ENCODE measurements at regions not wholly inside any gene's neighbourhood (a gene's known extent, or its start where the extent isn't known, plus 50 kb on each side); places are given as distances from the start of the nearest gene placed in this dataset.
A peak's percentile ranks its signal among the peaks of the same experiment; 100 is the strongest.

- no peak overlapping the region for H3K4me3 ChIP-seq
- H3K9me3 ChIP-seq (ENCODE audit: insufficient read depth, low read depth): peaks cover 6% of the 10 kb centered on the region; the same call in 1 of the 2 replicates
- no peaks in the 10 kb centered on the region for H3K4me1 ChIP-seq (replicated peaks; ENCODE audit: insufficient read depth)
- no peaks in the 10 kb centered on the region for H3K36me3 ChIP-seq (ENCODE audit: low read depth)
- H4K20me1 ChIP-seq (ENCODE audit: insufficient read depth): no peaks in the 10 kb centered on the region
- H2AFZ ChIP-seq: no peak overlapping the region
- no peak for DNase-seq
- H3K27me3 ChIP-seq (ENCODE audit: insufficient read depth, low read depth): no peaks in the 10 kb centered on the region
- POLR2A ChIA-PET (ENCODE audit: unreplicated experiment): no interaction called here
- no peaks in the 10 kb centered on the region for H3F3A ChIP-seq (ENCODE audit: insufficient read depth, low read depth)
- no peaks in the 10 kb centered on the region for H3K9me2 ChIP-seq (ENCODE audit: insufficient read depth)
- CTCF ChIA-PET: no interaction called here
- BruUV-seq (replicated peaks): no TSS peak
- no peaks in the 10 kb centered on the region for H3K79me2 ChIP-seq (ENCODE audit: low read depth)
- intact Hi-C loops (cut with micrococcal nuclease; ENCODE audit: unreplicated experiment): no loop called here
- H3K4me2 ChIP-seq: no peak overlapping the region
- H3K27ac ChIP-seq: no peak overlapping the region
- TF ChIP-seq EZH2 (IDR thresholded peaks at IDR 0.05; ENCODE audit: low read depth) (no peak), CTCF (conservative IDR thresholded peaks at IDR 0.05) (no peak)
Measured at GRCh38 chr3:188979669-188980310, 192.0 kb upstream of the TPRG1 start.

DNA sequence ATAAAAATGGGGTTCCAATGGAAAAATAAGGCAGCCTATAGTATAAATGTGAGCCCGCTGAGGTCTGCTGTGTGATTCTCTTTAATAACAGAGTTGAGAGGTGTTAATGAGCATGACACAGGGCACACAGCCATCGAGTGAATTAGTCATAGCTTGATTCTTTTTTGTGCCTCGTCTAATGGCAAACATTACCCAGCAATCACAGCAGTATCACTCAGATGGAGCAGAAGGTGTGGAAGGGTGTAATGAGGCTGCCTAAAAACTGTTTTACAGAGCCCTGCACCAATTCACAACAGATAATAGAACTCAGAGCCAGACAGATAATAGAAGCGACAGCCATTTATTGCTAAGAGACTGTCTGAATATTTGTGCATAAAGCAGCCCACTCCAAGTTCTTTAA, 178.6 kb upstream of the TPRG1 start:
- no peak overlapping the region for H3K27ac ChIP-seq
- no peaks in the 10 kb centered on the region for H3K27me3 ChIP-seq (ENCODE audit: insufficient read depth, low read depth)
- no peaks in the 10 kb centered on the region for H4K20me1 ChIP-seq (ENCODE audit: insufficient read depth)
- no TSS peak for BruUV-seq (replicated peaks)
- no peaks in the 10 kb centered on the region for H3F3A ChIP-seq (ENCODE audit: insufficient read depth, low read depth)
- 0 out of 2 replicates have a peak, but pooled peaks cover 6% of the 10 kb centered on the region for H3K9me2 ChIP-seq (ENCODE audit: insufficient read depth)
- no peaks in the 10 kb centered on the region for H3K4me1 ChIP-seq (replicated peaks; ENCODE audit: insufficient read depth)
- H2AFZ ChIP-seq: no peak overlapping the region
- ChIA-PET POLR2A (ENCODE audit: unreplicated experiment) (no interaction called here), CTCF (no interaction called here)
- no peak overlapping the region for H3K4me3 ChIP-seq
- H3K4me2 ChIP-seq: no peak overlapping the region
- no peaks in the 10 kb centered on the region; the same call in 1 of the 2 replicates for H3K9me3 ChIP-seq (ENCODE audit: insufficient read depth, low read depth)
- TF ChIP-seq EZH2 (IDR thresholded peaks at IDR 0.05; ENCODE audit: low read depth) (no peak), CTCF (conservative IDR thresholded peaks at IDR 0.05) (no peak)
- DNase-seq: no peak
- H3K36me3 ChIP-seq (ENCODE audit: low read depth): no peaks in the 10 kb centered on the region
- intact Hi-C loops (cut with micrococcal nuclease; ENCODE audit: unreplicated experiment): no loop called here
- no peaks in the 10 kb centered on the region for H3K79me2 ChIP-seq (ENCODE audit: low read depth)

GRCh38 chr3:189001559-189001958, 170.2 kb upstream of the TPRG1 start:
- Histone ChIP-seq H3K27ac (no peak overlapping the region), H3K4me3 (no peak overlapping the region), H3K9me3 (ENCODE audit: insufficient read depth, low read depth) (no peaks in the 10 kb centered on the region; the same call in 1 of the 2 replicates), H3K4me1 (replicated peaks; ENCODE audit: insufficient read depth) (no peaks in the 10 kb centered on the region), H4K20me1 (ENCODE audit: insufficient read depth) (no peaks in the 10 kb centered on the region), H3F3A (ENCODE audit: insufficient read depth, low read depth) (no peaks in the 10 kb centered on the region), H3K4me2 (no peak overlapping the region), H3K27me3 (ENCODE audit: insufficient read depth, low read depth) (no peaks in the 10 kb centered on the region), H3K79me2 (ENCODE audit: low read depth) (no peaks in the 10 kb centered on the region), H3K36me3 (ENCODE audit: low read depth) (no peaks in the 10 kb centered on the region), H2AFZ (no peak overlapping the region), H3K9me2 (ENCODE audit: insufficient read depth) (0 out of 2 replicates have a peak, but pooled peaks cover 4% of the 10 kb centered on the region)
- no TSS peak for BruUV-seq (replicated peaks)
- intact Hi-C loops (cut with micrococcal nuclease; ENCODE audit: unreplicated experiment): no loop called here
- TF ChIP-seq EZH2 (IDR thresholded peaks at IDR 0.05; ENCODE audit: low read depth): no peak
- TF ChIP-seq CTCF (conservative IDR thresholded peaks at IDR 0.05): no peak
- ChIA-PET CTCF (no interaction called here), POLR2A (ENCODE audit: unreplicated experiment) (interaction anchor here (0.7 kb wide), 1 partner anchor 155 kb away, joined by 5 read pairs; no protein-coding TSS in a partner anchor)
- DNase-seq: peak in 1 of 2 experiments; percentile 50
